Activated T-helper 1 cell treated with anti-CD3 and anti-CD28 coated beads, Interleukin-2, amount 50 U/mL, for 16 hours (primary cell): ENCODE measurements at regions not wholly inside any gene's neighbourhood (a gene's known extent, or its start where the extent isn't known, plus 50 kb on each side); places are given as distances from the start of the nearest gene placed in this dataset.

Experiments used
- DNase-seq, 2 donors: peaks; one replicate each; pipeline ENCODE4 v3.0.0-alpha.2; 2020; ENCODE audit warnings: low read depth in 1 of 2, low spot score in 1 of 2

- DNase-seq: peak in 1 of 2 donors; percentile 11
Observed at GRCh38 chr2:204108330-204108751, 171.8 kb downstream of the ICOS start.

GRCh38 chr2:204108781-204109295, 172.3 kb downstream of the ICOS start:
- DNase-seq: no peak

- no peak for DNase-seq
Observed at GRCh38 chr2:204109681-204110080, 173.1 kb downstream of the ICOS start.

GRCh38 chr2:204110338-204110741, 173.8 kb downstream of the ICOS start:
- peak; percentile 12 to 28 for DNase-seq

GRCh38 chr2:204110751-204111516, 174.4 kb downstream of the ICOS start:
- no peak for DNase-seq

GRCh38 chr2:204112084-204112770, 175.7 kb downstream of the ICOS start:
- DNase-seq: no peak

GRCh38 chr2:204114295-204115136, 178.0 kb downstream of the ICOS start:
- DNase-seq: no peak

GRCh38 chr2:204115137-204116056, 178.8 kb downstream of the ICOS start:
- DNase-seq: no peak

GRCh38 chr2:204116159-204116792, 179.7 kb downstream of the ICOS start:
- DNase-seq: no peak

- DNase-seq: no peak
Observed at GRCh38 chr2:204122425-204122824, 185.9 kb downstream of the ICOS start.

GRCh38 chr2:204124140-204124750, 187.7 kb downstream of the ICOS start:
- DNase-seq: no peak

GRCh38 chr2:204126705-204127104, 190.1 kb downstream of the ICOS start:
- DNase-seq: no peak

- DNase-seq: no peak
Observed at GRCh38 chr2:204127238-204127637, 190.7 kb downstream of the ICOS start.

- DNase-seq: no peak
Observed at GRCh38 chr2:204129591-204130294, 193.2 kb downstream of the ICOS start.

GRCh38 chr2:204131621-204132020, 195.1 kb downstream of the ICOS start:
- DNase-seq: no peak

- no peak for DNase-seq
Observed at GRCh38 chr2:204133476-204133875, 196.9 kb downstream of the ICOS start.

GRCh38 chr2:204134421-204134820, 197.9 kb downstream of the ICOS start:
- DNase-seq: no peak

GRCh38 chr2:204135752-204136151, 199.2 kb downstream of the ICOS start:
- DNase-seq: no peak

GRCh38 chr2:204138206-204138605, 201.6 kb downstream of the ICOS start:
- no peak for DNase-seq
